ENCODE measurements at regions not wholly inside any gene's neighbourhood (a gene's known extent, or its start where the extent isn't known, plus 50 kb on each side); places are given as distances from the start of the nearest gene placed in this dataset.

DNA sequence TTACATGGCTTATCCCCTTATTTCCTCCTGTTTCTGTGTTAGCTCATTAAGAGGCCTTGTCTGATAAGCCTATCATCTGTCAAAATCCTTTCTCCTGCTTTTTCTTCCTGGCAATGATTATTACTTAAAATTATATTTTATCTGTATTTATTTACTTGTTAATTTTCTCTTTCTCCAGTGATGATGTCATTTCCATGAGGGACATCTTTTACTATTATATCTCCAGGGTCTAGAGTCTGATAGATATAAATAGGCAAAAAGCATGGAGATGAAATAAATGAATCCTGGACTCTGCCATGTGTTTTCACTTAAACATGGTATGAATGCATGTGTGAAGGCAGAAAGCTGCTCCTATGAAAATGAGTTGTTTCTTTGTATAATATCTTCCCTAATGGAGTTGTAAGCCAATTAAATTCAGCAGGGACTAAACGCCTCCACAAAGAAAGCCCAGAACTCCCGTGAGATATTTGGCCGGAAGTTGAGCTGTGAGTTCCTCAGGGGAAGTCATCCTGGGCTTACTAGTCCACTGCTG lies 375.2 kb downstream of the TUSC7 start:
- DNase-seq = no peak

DNA sequence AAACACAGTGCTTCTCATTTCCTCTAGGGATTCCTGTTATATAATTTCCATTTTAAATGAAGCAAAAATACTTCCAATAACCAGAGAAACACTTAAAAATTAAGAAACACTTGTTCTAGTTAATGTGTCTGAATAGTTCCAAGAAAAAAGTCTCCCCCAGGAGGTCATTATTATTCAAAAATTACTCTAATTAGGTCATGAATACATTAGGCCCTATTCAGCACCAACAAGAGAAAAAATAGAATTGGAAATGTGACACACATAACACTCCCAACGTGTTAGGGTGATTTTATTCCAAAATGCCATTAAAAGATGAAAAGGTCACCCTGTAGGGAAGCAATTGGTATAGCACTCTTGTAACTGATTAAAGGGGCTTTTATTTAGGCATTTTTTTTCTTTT lies 382.1 kb downstream of the TUSC7 start:
- DNase-seq = no peak

DNA sequence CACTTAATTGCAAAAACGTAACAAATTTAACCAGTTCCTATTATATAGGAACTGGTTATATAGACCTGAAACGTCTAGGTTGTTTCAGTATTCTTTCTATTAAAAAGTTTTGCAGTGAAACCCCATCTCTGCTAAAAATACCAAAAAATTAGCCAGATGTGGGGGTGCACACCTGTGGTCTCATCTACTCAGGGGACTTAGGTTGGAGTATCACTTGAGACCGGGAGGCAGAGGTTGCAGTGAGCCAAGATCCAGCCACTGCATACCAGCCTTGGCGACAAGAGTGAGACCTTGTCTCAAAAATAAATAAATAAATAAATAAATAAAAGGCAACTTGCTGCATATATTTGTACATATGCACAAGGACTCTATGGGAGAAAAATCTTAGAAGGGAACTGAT lies 387.0 kb downstream of the TUSC7 start:
- no peak for DNase-seq

DNA sequence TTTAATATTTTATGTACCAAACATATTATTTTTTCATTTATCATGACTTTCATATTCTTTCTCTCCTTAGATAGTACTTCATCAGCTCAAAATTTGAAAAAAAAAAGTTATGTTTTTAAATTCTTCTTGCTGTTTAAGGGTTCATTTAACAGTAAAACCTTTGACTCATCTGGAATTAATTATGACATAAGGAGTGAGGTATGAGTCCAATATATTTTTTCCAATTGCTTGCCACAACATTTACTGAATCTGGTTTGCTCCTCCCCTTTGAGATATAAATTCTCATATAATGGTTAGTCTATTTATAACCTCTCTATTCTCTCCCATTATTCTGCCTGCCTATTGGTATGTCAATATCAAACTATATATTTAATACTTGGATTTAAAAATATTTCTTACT lies 387.8 kb downstream of the TUSC7 start:
- no peak for DNase-seq

DNA sequence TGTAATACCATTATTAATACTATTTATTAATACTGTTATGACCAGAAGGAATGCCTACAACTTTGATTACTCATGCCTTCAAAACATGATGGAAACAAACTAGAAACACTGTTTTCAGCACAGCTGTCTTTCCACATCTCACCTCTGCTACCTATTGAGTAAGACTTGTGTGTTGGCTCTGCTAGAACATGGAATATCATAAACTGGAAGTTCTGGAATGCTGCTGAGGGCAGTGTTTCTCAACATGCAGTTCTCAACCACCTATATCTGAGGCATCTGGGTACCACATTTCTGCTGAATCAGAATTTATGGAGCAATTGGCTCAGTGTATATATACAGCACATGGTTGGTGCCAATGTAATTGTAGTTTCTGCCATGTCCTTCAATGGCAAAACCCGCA lies 392.1 kb downstream of the TUSC7 start:
- DNase-seq = no peak

DNA sequence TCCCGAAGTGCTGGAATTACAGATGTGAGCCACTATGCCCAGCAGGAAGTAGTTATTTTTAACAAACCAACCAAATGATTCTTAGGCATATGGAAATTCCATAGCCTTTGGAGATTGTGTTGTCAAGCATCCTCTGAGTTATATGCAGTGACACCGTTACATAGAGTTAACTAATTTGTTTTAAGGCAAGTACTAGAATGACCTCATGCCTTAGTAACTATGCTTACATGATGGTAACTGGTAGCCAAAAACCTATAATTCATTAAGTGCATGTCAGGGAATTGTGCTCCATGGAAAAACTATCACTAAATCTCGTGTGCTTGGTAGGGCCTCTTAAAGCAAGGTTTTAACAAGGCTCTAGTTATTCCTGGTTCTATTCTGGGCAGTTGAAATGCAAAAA lies 392.8 kb downstream of the TUSC7 start:
- no peak for DNase-seq

DNA sequence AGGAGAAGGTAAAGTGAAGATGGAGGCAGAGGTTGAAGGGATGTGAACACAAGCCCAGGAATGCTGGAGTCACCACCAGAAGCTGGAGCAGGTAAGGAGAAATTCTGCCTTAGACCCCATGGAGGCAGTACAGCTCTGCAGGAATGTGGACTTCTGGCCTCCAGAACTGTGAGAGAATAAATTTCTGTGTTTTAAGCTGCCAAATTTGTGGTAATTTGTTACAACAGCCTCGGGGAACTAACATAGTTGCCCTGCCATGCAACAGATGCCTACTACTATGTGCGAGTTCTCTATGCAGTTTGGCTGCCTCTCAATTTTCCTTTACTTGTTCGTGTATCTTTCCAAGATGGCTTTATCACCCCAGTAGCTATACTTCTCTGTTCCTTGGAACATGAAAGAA lies 394.1 kb downstream of the TUSC7 start:
- no peak for DNase-seq

DNA sequence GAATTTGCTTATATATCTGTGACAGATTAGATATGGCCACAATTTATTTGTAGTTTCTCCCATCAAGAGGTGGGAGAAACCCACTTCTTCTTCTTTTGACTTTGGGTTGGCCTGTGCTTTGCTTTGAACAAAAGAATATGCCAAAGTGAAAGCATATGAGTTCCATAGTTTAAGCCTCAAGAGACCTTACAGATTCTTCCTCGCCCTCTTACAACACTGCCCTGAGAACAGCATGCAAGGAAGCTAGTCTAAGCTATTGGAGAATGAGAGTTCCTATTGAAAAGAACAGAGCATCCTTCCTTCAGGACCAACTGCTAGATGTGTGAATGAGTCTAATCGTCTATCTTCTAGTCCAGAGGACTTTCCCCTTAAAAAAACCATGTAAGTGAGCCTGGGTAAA lies 394.8 kb downstream of the TUSC7 start:
- DNase-seq = no peak

DNA sequence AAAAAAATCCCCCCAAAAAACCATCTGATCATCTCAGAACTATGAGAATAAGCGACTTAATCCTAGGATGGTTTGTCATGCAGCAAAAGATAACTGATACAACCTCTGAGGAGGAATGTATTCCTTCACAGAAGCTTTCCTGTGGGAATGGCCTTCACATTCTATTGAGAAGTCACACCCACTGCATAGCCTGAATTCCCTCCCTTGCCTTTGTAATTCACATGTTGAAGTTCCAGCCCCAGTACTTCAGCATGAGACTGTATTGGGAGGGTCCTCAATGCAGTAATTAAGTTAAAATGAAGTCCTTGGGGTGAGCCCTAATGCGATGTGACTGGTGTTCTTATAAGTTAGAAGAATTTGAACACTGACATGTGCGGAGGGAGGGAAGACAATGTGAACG lies 395.2 kb downstream of the TUSC7 start:
- DNase-seq = no peak

DNA sequence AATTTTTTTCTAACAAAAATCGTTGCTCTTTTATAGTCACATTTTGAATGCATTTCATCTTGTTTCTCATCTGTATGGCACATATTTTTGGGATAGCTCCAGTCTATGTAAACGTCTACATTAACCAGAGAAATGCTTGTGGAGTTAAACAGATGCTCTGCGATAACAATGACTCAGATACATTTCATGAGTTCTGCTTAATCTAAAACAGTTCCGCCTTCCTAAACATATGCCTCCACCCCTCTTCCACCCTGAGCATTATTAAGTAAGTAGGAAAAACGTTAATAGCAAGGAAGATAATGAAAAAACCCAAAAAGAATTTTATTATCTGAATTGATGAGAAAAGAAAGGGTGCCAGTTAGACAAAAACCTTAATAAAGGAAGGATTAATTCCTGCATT lies 396.1 kb downstream of the TUSC7 start:
- DNase-seq = no peak

DNA sequence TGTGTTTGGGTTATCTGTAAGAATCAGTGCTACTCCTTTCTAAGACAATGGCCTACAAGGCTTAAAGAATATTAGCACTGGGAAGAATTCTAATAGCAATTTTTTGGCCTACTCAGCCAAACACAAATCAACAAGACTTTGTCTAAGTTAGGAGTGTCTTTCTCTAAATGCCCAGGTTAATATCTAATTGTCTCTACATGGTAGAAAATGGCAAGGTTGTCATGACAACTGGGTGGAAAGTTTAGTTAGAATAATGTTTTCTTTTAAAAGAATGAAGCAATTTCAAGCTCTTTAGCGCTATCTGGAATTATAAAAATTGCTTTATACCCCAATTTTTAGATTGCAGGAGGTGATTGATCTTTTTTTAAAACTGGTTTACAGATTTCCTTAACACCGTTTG lies 396.8 kb downstream of the TUSC7 start:
- DNase-seq = no peak

DNA sequence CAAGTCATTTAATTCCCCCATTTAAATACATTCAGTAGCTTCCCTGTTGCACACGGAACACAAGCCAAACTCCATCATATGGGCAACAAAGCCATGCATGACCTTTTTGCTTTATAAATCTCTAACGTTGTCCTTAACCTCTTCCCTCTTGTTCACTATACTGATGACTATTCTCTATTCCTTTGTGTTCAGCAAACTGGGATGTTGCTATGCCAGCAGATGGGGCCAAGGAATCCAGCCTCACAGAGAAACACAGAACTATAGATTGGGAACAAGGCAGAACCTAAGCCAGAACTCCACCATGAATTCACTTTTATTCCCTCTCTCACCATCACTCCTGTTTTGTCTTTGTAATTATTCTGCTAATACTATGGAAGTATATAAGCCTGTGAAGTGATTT lies 398.4 kb downstream of the TUSC7 start:
- DNase-seq = no peak

DNA sequence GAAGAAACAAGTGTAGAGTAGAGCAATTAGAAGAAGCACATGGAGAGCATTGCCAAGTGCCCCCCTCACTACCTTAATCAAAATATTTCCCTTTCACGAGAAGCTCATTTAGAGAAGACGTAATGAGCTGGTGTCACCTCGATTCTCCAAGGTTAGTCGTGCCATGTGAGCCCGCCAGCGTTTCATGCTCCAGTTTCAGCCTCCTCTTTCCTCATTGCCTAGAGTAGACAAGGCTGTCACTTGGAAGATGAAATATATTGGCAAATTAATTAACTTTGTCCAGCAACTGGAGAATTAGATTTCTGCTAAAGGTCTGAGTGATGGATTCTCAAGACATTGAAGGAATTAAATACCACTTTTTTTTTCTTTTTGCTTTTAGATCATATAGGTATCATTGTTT lies 399.6 kb downstream of the TUSC7 start:
- no peak for DNase-seq

DNA sequence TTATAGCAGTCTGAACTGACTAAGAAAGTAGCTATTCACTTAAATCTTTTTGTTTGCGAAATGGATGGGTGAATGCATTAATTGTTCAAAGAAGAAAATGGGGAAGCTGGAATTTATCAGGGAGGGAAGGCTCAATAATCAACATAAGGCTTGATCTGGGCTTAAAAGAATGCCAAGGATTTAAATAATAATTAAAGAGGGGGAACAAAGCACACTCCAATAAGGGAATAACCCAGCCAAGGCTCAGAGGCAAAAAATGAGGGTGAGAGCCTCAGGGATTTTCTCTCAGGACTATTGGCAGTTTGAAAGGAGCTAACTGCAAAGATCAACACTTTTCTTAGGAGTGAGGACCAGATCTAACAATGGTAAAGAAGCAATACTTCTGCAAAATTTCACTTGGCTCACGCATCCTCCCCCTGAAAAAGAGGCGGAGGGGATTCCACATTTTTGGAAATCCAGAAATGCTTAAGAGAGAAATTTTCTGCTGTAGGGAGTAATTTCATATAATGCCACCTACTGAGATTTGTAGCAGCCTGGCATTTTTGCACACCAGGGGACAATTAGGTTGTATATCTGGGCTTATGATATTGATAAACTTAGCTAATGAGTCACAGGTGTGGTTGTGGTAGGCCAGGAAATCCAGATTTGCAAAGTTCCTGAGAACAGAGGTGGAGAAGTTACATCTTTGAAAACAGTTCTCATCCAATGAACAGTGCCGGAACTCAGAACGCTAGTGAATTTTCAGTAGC lies 405.1 kb downstream of the TUSC7 start:
- DNase-seq = no peak

DNA sequence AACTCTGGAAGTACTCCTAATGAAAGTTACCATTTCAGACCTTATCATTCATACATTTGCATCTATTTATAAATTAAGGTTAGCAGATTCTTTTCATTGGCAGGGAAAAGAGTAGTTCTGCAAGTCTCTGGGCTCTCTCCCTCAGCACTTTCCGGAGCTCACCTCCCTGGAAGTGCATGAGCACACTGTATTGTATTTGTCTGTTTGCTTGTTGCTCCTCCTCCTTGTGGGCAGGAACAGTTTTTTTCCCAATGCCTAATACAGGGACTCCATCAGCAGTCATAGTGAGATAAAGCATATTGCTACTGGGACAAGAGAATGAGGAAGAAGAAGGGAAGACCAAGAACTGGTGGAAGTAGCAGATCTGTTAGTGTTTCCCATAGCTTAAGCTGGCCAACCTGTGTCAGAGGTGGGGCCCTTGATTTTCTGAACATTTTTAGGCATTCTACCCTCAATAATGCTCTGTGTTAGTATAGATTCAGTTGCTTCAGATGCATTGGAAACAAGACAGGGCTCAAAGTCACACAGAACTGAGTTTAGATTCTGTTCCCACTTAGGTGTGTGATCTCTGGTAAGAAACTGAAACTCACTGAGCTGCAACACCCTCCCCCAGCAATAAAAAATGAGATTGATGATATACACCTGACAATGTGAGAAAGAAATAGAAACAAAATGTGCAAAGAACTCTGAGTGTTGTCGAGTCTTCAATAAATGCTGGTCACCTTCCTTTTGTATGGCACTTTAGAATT lies 407.8 kb downstream of the TUSC7 start:
- DNase-seq = no peak

DNA sequence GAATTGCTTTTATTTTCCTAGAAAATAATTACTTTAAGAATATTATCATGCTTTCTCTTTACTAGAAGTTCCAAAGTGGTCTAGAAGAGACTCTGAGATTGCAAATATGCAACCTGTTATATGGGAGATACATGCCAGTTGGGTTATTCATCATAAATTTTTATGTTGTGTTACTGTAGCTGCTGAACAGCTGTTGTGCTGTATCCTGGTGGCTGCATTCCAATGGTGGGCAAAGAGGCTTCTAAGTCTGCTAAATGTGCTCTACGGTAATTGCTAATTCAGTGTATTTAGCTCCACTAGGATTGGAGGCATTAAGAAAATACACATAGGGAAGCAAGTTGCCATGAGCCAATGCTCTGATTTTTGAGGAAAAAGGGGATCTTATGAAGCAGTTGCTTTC lies 409.0 kb downstream of the TUSC7 start:
- no peak for DNase-seq

DNA sequence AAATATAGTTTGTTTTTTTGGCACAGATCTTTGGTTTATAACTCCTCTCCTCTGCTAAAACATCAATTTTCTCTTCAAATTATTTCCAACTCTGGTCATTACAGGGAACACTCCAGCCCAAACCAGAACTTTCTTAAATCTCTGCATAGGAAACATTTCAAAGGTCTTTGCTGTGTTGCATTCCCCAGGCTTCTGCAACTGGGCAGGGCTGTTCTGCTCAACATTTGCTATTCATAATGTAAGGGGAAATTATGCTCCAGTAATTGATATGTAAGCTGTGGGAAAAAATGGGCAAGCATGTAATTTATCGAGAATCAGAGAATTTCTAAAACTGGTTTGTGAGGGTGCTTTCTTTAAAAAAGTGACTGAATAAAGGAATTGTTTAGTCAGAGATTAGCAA lies 410.4 kb downstream of the TUSC7 start:
- no peak for DNase-seq

DNA sequence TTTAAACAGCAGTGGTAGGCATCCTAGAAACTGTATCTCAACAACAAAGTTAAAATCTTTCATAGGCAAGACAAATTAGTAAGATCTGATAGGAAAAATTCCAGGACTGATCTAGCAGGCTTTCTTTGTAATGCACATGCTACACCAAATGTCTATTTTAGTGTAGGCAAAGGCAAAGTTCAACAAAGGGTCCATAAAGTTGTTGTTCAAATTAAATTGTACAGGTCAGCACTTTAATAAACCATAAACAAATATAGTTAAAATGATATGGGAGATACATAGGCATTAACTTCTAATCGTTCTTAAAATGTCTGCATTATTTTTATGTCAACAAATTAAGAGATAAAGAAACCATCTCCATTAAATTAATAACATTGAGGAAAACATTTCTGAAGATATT lies 413.0 kb downstream of the TUSC7 start:
- DNase-seq = no peak

DNA sequence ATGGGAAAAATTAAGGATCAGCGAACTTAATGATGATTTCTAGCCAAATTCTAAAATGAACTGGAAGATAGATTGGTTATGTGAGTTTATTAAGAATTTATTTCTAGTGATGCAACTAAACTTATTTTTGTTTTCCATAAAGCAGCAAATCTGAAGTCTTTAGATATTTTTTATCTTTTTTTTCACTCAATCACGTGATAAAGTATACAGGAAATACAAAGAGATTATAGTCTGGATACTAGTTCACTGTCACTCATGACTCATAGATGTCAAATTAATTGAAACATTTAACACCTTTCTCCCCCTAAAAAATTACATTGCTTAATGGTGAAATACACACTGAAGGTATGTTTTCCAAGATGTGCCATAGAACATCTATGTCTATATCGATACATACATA lies 416.9 kb downstream of the TUSC7 start:
- no peak for DNase-seq

DNA sequence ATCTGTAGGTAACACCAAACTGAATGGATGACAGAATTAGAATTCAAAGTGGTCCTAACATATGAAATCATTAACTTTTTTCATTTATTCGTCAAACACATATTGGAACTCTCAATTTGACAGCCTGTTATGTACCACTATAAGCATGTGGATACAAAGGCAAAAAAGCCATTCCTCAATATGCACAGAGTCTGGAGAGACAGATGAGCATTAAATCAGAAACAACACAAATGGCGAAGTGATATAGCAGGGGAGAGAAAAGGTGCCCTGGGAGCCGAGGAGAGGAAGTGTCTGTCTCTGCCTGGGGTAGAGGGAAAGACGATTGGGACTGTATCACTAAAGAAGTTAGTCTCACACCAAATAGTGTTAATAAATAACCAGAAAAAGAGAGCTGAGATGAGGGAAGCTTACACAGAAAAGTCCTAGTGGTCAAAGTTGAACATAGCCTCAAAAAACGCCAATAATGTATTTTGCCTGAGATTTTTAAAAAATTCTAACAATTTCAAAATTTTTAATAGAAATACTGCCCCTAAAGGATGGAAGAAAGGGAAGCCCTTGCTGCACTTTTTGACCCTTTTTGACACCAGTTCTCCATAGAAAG lies 417.5 kb downstream of the TUSC7 start:
- no peak for DNase-seq

DNA sequence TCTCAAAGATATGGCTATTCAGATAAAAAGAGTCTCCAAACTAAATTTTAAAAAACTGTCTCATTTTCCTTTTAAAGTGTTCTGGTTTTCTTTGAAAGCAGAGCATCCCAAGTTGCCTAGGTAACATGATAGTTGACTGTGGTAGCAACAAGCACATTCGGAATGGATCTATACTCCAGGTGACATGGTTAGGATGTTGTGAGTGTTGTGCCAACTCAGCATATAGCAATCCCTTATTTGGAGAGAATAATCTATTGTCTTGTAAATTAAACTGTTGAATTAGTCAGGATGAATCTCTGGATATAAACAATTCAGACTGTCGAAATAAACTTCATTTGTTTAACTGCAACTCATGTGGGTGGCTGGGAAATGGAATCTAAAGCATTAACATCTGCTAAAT lies 418.6 kb downstream of the TUSC7 start:
- no peak for DNase-seq

DNA sequence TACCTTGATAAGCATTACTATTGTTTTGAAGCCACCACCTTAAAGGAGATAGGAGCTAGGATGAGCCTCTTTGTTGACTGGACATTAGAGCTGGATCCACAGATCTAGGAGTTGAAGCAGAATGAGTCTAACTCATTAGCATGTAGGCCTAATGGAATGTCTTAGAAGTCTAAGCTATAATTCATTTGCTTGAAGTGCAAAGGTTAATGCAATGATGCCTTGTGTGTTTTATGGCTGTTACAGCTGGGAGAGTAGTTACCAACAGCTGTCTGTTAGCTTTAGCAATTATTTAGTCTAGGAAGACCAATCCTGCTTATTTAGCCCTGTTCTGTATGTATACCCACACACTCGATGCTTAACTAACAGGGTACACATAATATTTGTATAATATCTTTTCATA lies 419.3 kb downstream of the TUSC7 start:
- DNase-seq = peak in 1 of 3 experiments; percentile 6

DNA sequence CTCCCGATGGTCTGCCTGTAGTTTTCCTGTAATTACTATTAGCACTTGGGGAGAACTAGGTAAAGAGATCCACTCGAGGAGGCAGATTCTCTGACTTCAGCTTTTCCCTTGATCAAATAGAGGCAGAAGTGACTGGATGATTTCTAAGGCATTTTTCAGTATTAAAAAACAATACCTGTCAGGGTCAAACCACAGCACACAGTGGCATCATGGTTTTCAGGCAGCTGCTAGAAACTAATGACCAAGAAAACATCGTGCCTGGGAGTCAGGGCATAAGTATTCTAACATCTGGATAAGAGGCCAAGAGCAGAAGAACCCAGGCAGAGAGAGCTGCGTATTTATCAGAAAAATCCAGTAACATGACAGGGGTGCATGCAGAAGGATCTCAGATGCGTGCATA lies 419.9 kb downstream of the TUSC7 start:
- DNase-seq = no peak

DNA sequence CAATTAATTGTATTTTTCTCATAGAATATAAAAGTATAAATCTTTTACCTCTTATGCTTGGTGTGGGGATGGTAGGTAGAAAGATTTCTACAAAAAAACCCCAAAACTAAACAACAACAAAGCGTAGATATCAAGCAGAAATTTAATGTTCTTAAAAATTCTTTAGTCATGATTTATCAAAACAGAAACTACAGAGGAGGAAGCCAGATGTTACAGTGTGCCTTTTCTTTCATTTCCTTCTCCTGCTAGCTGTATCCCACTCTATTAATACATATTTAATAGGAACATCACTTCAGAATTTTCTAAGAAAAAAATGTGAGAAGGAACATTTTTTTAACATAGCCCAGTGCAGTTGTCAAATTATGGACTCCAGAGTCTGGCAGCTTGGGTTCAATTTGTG lies 420.6 kb downstream of the TUSC7 start:
- DNase-seq = no peak
